Activated naive CD4-positive, alpha-beta T cell treated with anti-CD3 and anti-CD28 coated beads, Interleukin-2, amount 50 U/mL, for 16 hours (primary cell): ENCODE measurements at regions not wholly inside any gene's neighbourhood (a gene's known extent, or its start where the extent isn't known, plus 50 kb on each side); places are given as distances from the start of the nearest gene placed in this dataset.

Experiments used
- DNase-seq: peaks from one replicate; pipeline ENCODE4 v3.0.0-alpha.2; 2020

GRCh38 chr3:106575029-106575428, 706.2 kb upstream of the CBLB start:
- no peak for DNase-seq

- DNase-seq, result no peak
Observed at GRCh38 chr3:106577241-106577640, 708.4 kb upstream of the CBLB start.

- DNase-seq, result no peak
Observed at GRCh38 chr3:106578911-106579310, 710.1 kb upstream of the CBLB start.

GRCh38 chr3:106582151-106582550, 713.3 kb upstream of the CBLB start:
- no peak for DNase-seq

GRCh38 chr3:106587551-106587950, 718.7 kb upstream of the CBLB start:
- no peak for DNase-seq

- DNase-seq, result no peak
Observed at GRCh38 chr3:106588739-106589138, 719.9 kb upstream of the CBLB start.

GRCh38 chr3:106589311-106589942, 720.6 kb upstream of the CBLB start:
- no peak for DNase-seq

- no peak for DNase-seq
Observed at GRCh38 chr3:106590216-106590615, 721.4 kb upstream of the CBLB start.

GRCh38 chr3:106593381-106593780, 724.6 kb upstream of the CBLB start:
- DNase-seq, result no peak

- DNase-seq, result peak; percentile 59
Observed at GRCh38 chr3:106609666-106610301, 741.0 kb upstream of the CBLB start.

GRCh38 chr3:106610362-106610959, 741.6 kb upstream of the CBLB start:
- no peak for DNase-seq

GRCh38 chr3:106611116-106611515, 742.3 kb upstream of the CBLB start:
- no peak for DNase-seq

GRCh38 chr3:106611841-106612240, 743.0 kb upstream of the CBLB start:
- DNase-seq, result no peak

- no peak for DNase-seq
Observed at GRCh38 chr3:106616556-106616955, 747.7 kb upstream of the CBLB start.

GRCh38 chr3:106617276-106617675, 748.5 kb upstream of the CBLB start:
- no peak for DNase-seq

GRCh38 chr3:106620646-106621045, 751.8 kb upstream of the CBLB start:
- DNase-seq, result no peak

- DNase-seq, result no peak
Observed at GRCh38 chr3:106624154-106624553, 753.1 kb upstream of the CCDC54 start.

GRCh38 chr3:106628407-106628806, 748.8 kb upstream of the CCDC54 start:
- DNase-seq, result no peak

GRCh38 chr3:106629215-106629832, 747.9 kb upstream of the CCDC54 start:
- no peak for DNase-seq

- no peak for DNase-seq
Observed at GRCh38 chr3:106631373-106632108, 745.7 kb upstream of the CCDC54 start.

- DNase-seq, result no peak
Observed at GRCh38 chr3:106635271-106635670, 742.0 kb upstream of the CCDC54 start.

- no peak for DNase-seq
Observed at GRCh38 chr3:106635826-106636225, 741.4 kb upstream of the CCDC54 start.

GRCh38 chr3:106640353-106640752, 736.9 kb upstream of the CCDC54 start:
- no peak for DNase-seq
